Brain pericyte (primary cell): ENCODE measurements at regions not wholly inside any gene's neighbourhood (a gene's known extent, or its start where the extent isn't known, plus 50 kb on each side); places are given as distances from the start of the nearest gene placed in this dataset.
"Not testable (repeated sequence)": the region's sequence is repeated elsewhere in the genome, so short reads cannot be mapped to it uniquely, and the experiment has no call there.

Experiments
- DNase-seq: peaks from one replicate; pipeline ENCODE4 v3.0.0-alpha.2; 2012; ENCODE audit warnings: low read depth, low spot score

DNA sequence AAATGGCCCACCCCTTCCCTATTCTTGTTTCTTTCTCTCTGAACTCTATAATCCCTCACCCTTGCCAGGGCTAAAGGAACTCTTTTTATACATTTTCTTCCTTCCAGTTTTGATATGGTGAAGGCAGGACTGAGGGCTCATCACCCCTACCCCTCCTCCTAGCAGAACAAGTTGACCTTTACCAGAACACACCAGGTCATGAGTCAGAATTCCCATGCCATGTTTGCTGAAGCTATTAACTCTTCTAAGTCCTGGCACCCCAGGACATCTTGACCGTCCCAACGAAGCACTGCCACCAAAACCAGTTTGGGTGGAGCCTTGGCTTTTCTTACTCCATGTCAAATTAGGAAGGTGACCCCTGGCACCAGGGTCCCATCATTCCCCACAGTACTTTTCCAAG is 57.5 kb upstream of the DYNLT3 start:
- DNase-seq = no peak

- peak; percentile 60 for DNase-seq
Measured at GRCh38 chrX:37905436-37906147, 58.2 kb upstream of the DYNLT3 start.

GRCh38 chrX:37906357-37906756 is 59.0 kb upstream of the DYNLT3 start:
- DNase-seq = no peak

DNA sequence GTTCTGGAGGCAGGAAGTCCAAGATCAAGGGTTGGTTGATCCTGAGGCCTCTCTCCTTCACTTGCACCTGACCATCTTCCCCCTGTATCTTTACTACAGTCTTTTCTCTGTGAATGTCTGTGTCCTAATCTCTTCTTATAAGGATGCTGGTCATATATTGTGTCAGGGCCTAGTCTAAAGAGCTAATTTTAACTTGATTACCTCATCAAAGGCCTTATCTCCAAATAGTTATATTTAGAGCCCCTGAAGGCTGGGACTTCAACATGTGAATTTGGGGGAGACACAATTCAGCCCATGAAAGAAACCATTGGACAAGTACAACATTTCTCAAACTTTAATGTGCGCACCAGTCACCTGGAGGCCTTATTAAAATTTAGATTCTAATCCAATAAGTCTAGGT is 62.8 kb upstream of the DYNLT3 start:
- DNase-seq = no peak

- DNase-seq = no peak
Measured at GRCh38 chrX:37912304-37912703, 64.9 kb upstream of the DYNLT3 start.

DNA sequence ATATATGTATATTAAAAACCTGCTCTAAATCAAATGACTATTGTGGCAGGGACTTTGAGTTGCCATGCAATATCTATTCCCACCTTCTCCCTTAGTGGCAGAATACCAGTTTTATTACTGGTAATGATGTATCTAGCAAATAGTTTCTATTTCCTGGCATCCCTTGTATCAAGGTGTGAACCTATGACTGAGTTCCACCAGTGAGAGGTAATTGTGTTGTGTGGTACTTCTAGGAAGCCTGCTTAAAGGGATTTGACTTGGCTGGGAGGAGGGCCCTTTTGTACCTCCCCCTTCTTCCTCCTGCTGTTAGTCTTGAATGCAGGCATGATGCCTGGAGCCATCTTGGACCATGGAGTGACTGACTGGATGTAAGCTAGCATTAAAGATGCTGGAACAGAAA is 65.4 kb upstream of the DYNLT3 start:
- DNase-seq = no peak

- no peak for DNase-seq
Measured at GRCh38 chrX:37918168-37918567, 70.8 kb upstream of the DYNLT3 start.

- DNase-seq = no peak
Measured at GRCh38 chrX:37918703-37919102, 71.3 kb upstream of the DYNLT3 start.

DNA sequence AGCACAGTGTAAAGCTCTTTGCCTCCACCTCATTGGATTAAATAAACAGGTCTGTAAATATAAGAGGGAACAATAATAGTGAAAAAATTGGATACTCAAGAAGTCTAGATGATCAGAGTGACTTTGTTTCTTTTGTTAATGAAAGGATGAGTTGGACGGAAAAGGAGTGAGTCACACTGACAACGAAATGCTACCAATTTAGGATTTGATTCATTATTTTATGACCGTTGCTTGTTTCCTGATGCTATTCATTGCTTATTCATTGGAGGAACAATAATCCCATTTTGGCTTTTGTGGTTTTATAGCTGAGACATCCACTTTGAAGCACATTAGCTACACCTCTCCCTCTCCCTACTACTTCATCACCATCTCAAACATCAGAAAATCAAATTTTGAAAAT is 74.4 kb upstream of the DYNLT3 start:
- no peak for DNase-seq

GRCh38 chrX:37922928-37923327 is 75.6 kb upstream of the DYNLT3 start:
- DNase-seq = no peak

DNA sequence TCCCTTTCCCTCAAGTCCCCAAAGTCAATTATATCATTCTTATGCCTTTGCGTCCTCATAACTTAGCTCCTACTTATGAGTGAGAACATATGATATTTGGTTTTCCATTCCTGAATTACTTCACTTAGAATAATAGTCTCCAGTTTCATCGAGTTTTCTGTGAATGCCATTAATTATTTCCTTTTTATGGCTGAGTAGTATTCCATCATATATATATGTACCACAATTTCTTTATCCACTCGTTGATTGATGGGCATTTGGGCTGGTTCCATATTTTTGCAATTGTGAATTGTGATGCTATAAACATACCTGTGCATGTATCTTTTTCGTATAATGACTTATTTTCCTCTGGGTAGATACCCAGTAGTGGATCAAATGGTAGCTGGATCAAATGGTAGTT is 78.4 kb upstream of the DYNLT3 start:
- DNase-seq = not testable (repeated sequence)

DNA sequence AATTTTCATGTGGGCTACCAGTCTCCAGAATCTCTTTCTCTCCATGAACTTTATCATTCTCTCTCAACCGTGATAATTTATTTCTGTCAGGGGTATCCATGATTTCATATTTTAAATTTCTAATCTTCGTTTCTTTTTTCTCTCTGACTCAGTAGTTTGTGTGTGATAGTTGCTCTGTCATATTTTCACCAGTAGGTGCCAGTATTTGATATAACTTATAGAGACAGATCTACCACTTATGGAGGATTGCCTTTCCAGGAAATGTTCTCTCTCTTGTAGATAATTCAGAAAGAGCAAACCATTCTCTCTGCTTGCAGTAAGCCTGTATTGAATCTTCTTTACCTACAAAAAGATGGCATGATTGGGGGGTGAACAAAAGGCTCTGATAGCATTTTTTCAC is 79.3 kb upstream of the DYNLT3 start:
- DNase-seq = no peak

- no peak for DNase-seq
Measured at GRCh38 chrX:37942170-37942569, 64.2 kb upstream of the SYTL5 start.

- no peak for DNase-seq
Measured at GRCh38 chrX:37943554-37944344, 62.6 kb upstream of the SYTL5 start.

GRCh38 chrX:37946197-37946596 is 60.2 kb upstream of the SYTL5 start:
- no peak for DNase-seq

DNA sequence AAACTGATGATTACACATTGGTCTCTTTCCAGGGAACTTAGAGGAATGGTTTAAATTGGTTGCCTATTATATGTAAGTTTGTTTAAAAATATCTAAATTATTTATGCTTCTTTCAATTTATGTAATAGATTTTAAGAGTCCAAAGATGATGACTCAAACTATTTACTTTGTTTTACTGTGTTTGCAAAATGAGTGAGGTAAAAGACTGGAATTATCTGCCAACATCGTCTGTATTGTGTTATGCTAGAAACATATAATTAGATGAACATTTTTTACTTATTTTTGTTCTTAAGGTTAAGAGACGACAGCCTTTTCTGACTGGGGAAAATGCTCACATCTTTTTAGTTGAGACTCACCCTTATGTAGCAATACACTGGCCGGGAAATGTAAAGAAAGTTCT is 51.1 kb upstream of the SYTL5 start:
- DNase-seq = no peak

DNA sequence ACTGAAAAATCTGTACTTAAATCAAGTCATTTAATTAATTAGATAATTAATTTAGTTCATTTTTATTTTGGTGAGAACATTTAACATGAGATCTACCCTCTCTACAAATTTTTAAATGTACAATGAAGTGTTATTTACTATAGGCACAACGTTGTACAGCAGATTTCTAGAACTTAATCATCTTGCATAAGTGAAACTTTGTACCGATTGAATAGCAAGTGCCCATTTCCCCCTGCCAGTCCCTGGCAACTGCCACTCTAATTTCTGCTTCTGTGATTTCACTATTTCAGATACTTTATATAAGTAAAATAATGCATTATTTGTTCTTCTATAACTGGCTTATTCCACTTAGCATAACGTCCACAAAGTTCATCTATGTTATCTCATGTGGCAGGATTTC is 50.1 kb upstream of the SYTL5 start:
- DNase-seq = no peak
